OCI-LY3 (cell line): ENCODE measurements at regions not wholly inside any gene's neighbourhood (a gene's known extent, or its start where the extent isn't known, plus 50 kb on each side); places are given as distances from the start of the nearest gene placed in this dataset.

Source experiments
- CTCF ChIP-seq: fragments of 200-600, 300-600 bp; sonication (generic); IDR thresholded peaks from 2 replicates; pipeline ENCODE4 v1.5.1; 2014; ENCODE audit warnings: antibody characterized with exemption, low read length, low read depth
- EZH2phosphoT487 ChIP-seq: fragments of 200-600 bp; shearing (Covaris generic); IDR thresholded peaks from 2 replicates; pipeline ENCODE4 v1.6.1; 2018; ENCODE audit warnings: antibody characterized with exemption, mixed run types, low read depth

- peak; percentile 39 for TF ChIP-seq CTCF
- no peak for TF ChIP-seq EZH2phosphoT487
Measured at GRCh38 chr3:144843099-144843498, 871.5 kb downstream of the DIPK2A start.
